ENCODE measurements at regions not wholly inside any gene's neighbourhood (a gene's known extent, or its start where the extent isn't known, plus 50 kb on each side); places are given as distances from the start of the nearest gene placed in this dataset.

DNA sequence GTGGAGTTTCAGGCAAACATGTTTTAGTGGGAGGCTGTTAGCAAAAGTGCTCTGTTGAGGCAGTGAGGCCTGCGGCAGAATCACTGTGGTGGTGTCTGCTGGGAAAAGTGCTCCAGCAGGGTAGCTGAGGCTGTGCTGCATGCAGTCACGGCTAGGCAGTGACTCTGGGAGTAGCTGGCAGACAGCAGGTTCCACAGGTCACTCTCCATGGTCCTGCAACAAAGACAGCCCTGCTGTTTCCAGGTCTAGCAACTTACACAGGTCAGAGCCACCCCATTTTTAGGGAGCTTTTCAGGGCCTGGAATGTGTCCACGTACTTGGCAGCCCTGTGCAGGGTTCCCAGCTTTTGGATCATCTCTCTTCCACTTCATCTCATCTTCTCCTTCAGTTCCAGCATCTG, 184.3 kb downstream of the NAA11 start:
- TF ChIP-seq, protein P1, sequence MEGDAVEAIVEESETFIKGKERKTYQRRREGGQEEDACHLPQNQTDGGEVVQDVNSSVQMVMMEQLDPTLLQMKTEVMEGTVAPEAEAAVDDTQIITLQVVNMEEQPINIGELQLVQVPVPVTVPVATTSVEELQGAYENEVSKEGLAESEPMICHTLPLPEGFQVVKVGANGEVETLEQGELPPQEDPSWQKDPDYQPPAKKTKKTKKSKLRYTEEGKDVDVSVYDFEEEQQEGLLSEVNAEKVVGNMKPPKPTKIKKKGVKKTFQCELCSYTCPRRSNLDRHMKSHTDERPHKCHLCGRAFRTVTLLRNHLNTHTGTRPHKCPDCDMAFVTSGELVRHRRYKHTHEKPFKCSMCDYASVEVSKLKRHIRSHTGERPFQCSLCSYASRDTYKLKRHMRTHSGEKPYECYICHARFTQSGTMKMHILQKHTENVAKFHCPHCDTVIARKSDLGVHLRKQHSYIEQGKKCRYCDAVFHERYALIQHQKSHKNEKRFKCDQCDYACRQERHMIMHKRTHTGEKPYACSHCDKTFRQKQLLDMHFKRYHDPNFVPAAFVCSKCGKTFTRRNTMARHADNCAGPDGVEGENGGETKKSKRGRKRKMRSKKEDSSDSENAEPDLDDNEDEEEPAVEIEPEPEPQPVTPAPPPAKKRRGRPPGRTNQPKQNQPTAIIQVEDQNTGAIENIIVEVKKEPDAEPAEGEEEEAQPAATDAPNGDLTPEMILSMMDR (IDR thresholded peaks at IDR 0.05): no peak
- TF ChIP-seq POLR2A (IDR thresholded peaks at IDR 0.05): no peak
